A549 (cell line): ENCODE measurements at regions not wholly inside any gene's neighbourhood (a gene's known extent, or its start where the extent isn't known, plus 50 kb on each side); places are given as distances from the start of the nearest gene placed in this dataset.

Experiments used
- BCL3 ChIP-seq: fragments of >200 bp; sonication (Bioruptor Twin); formaldehyde crosslinking; IDR thresholded peaks from 3 replicates; pipeline ENCODE4 v1.6.1; 2016
- CBX8 ChIP-seq: fragments of 200-600 bp; sonication (generic); IDR thresholded peaks from 2 replicates; pipeline ENCODE4 v1.6.1; 2016
- CEBPB ChIP-seq, 2 experiments: fragments of >200 bp in 1 of 2; sonication (Bioruptor Twin) in 1 of 2; formaldehyde crosslinking in 1 of 2; IDR thresholded peaks; 2 replicates each; pipeline ENCODE4 v1.6.1; 2012 to 2016
- CTCF ChIP-seq: fragments of >200 bp; sonication (Bioruptor Twin); formaldehyde crosslinking; IDR thresholded peaks from 3 replicates; pipeline ENCODE4 v1.5.1; 2016
- EP300 ChIP-seq, 2 experiments: fragments of >200 bp; sonication (Bioruptor Twin); formaldehyde crosslinking; IDR thresholded peaks; 2 replicates in 1 of 2; 3 replicates in 1 of 2; pipeline ENCODE4 v1.6.1; 2016 to 2017
- JUN ChIP-seq, 2 experiments: fragments of >200 bp; sonication (Bioruptor Twin); formaldehyde crosslinking; IDR thresholded peaks; 2 replicates in 1 of 2; 3 replicates in 1 of 2; pipeline ENCODE4 v1.6.1; 2016 to 2017
- JUNB ChIP-seq: fragments of >200 bp; sonication (Bioruptor Twin); formaldehyde crosslinking; IDR thresholded peaks from 2 replicates; pipeline ENCODE4 v1.6.1; 2016
- KDM1A ChIP-seq: fragments of 200-600 bp; sonication (generic); IDR thresholded peaks from 2 replicates; pipeline ENCODE4 v1.6.1; 2016; ENCODE audit warnings: low read depth, mild to moderate bottlenecking
- MAFK ChIP-seq: fragments of 450-650 bp; IDR thresholded peaks from 2 replicates; pipeline ENCODE4 v1.6.1; 2014; ENCODE audit not compliant: partially characterized antibody
- NPAS2 ChIP-seq: fragments of 250-450 bp; sonication (Bioruptor Pico); IDR thresholded peaks from 2 replicates; pipeline ENCODE4 v1.8.0; 2022; ENCODE audit warnings: mild to moderate bottlenecking, moderate library complexity, borderline replicate concordance
- POLR2A ChIP-seq: IDR thresholded peaks from 2 replicates; pipeline ENCODE4 v1.6.1; 2012; ENCODE audit warnings: mild to moderate bottlenecking, low read length
- POLR2AphosphoS2 ChIP-seq: conservative IDR thresholded peaks from 2 replicates; pipeline ENCODE4 v1.6.1; 2012; ENCODE audit warnings: low read length, improper control_type of control experiment, inconsistent platforms
- REST ChIP-seq: fragments of 200-600 bp; sonication (generic); IDR thresholded peaks from 2 replicates; pipeline ENCODE4 v1.6.1; 2016; ENCODE audit warnings: antibody characterized with exemption, mild to moderate bottlenecking, moderate library complexity
- USF2 ChIP-seq: fragments of 450-650 bp; IDR thresholded peaks from 2 replicates; pipeline ENCODE4 v1.6.1; 2014; ENCODE audit warnings: antibody characterized with exemption

- no peak for TF ChIP-seq USF2
- no peak for TF ChIP-seq CTCF
- no peak for TF ChIP-seq CBX8
- no peak for TF ChIP-seq EP300 (IDR thresholded peaks at IDR 0.05)
- no peak for TF ChIP-seq POLR2AphosphoS2
- TF ChIP-seq CEBPB (IDR thresholded peaks at IDR 0.05): no peak
- TF ChIP-seq BCL3: no peak
- no peak for TF ChIP-seq MAFK
- TF ChIP-seq REST: no peak
- no peak for TF ChIP-seq JUN (IDR thresholded peaks at IDR 0.05)
- TF ChIP-seq KDM1A: no peak
- TF ChIP-seq NPAS2 (CRISPR knock-in tag): no peak
- TF ChIP-seq POLR2A: no peak
- TF ChIP-seq JUNB: no peak
Observed at GRCh38 chr12:125614058-125614457, 548.8 kb downstream of the AACS start.
